HG03095 (cell line): ENCODE measurements at regions not wholly inside any gene's neighbourhood (a gene's known extent, or its start where the extent isn't known, plus 50 kb on each side); places are given as distances from the start of the nearest gene placed in this dataset.
"Not testable (repeated sequence)": the region's sequence is repeated elsewhere in the genome, so short reads cannot be mapped to it uniquely, and the experiment has no call there.

Experiments
- ATAC-seq: cut with Tn5 transposase; IDR thresholded peaks from one replicate; pipeline ENCODE4 v1.9.1; 2021; ENCODE audit warnings: moderate library complexity; ENCODE audit not compliant: unreplicated experiment

GRCh38 chr13:54261856-54262255, 1233.2 kb downstream of the OLFM4 start:
- no peak for ATAC-seq

GRCh38 chr13:54263868-54264267, 1235.3 kb downstream of the OLFM4 start:
- ATAC-seq = no peak

GRCh38 chr13:54267253-54267668, 1238.6 kb downstream of the OLFM4 start:
- not testable (repeated sequence) for ATAC-seq

GRCh38 chr13:54268013-54268695, 1239.5 kb downstream of the OLFM4 start:
- not testable (repeated sequence) for ATAC-seq

GRCh38 chr13:54287062-54287764, 1258.6 kb downstream of the OLFM4 start:
- no peak for ATAC-seq

- no peak for ATAC-seq
These were observed 1272.5 kb downstream of the OLFM4 start for GRCh38 chr13:54301085-54301484.

- no peak for ATAC-seq
These were observed 1276.8 kb downstream of the OLFM4 start for GRCh38 chr13:54305377-54305776.

- ATAC-seq = no peak
These were observed 1284.3 kb downstream of the OLFM4 start for GRCh38 chr13:54312885-54313284.

GRCh38 chr13:54317722-54318121, 1289.1 kb downstream of the OLFM4 start:
- no peak for ATAC-seq

- ATAC-seq = no peak
These were observed 1308.9 kb downstream of the OLFM4 start for GRCh38 chr13:54337540-54337939.

- no peak for ATAC-seq
These were observed 1318.9 kb downstream of the OLFM4 start for GRCh38 chr13:54347531-54347930.

- no peak for ATAC-seq
These were observed 1327.6 kb downstream of the OLFM4 start for GRCh38 chr13:54356209-54356608.

- ATAC-seq = no peak
These were observed 1328.2 kb downstream of the OLFM4 start for GRCh38 chr13:54356849-54357248.

- no peak for ATAC-seq
These were observed 1328.8 kb downstream of the OLFM4 start for GRCh38 chr13:54357284-54357933.

GRCh38 chr13:54361460-54361859, 1332.8 kb downstream of the OLFM4 start:
- ATAC-seq = no peak

- no peak for ATAC-seq
These were observed 1338.1 kb downstream of the OLFM4 start for GRCh38 chr13:54366728-54367127.

GRCh38 chr13:54367639-54368271, 1339.1 kb downstream of the OLFM4 start:
- ATAC-seq = no peak

- ATAC-seq = no peak
These were observed 1339.8 kb downstream of the OLFM4 start for GRCh38 chr13:54368387-54368786.

GRCh38 chr13:54373211-54373610, 1344.6 kb downstream of the OLFM4 start:
- no peak for ATAC-seq

GRCh38 chr13:54379461-54379860, 1350.8 kb downstream of the OLFM4 start:
- ATAC-seq = no peak

- ATAC-seq = no peak
These were observed 1355.0 kb downstream of the OLFM4 start for GRCh38 chr13:54383604-54384003.

GRCh38 chr13:54387625-54388024, 1359.0 kb downstream of the OLFM4 start:
- no peak for ATAC-seq
